Fibroblast of skin of right biceps (primary cell): ENCODE measurements at regions not wholly inside any gene's neighbourhood (a gene's known extent, or its start where the extent isn't known, plus 50 kb on each side); places are given as distances from the start of the nearest gene placed in this dataset.

Experiments
- DNase-seq: peaks from one replicate; pipeline ENCODE4 v3.0.0-alpha.2; 2013

- DNase-seq: peak; percentile 12
These were observed 50.1 kb upstream of the KCNJ15 start for GRCh38 chr21:38206646-38207045.
